ENCODE measurements at regions not wholly inside any gene's neighbourhood (a gene's known extent, or its start where the extent isn't known, plus 50 kb on each side); places are given as distances from the start of the nearest gene placed in this dataset.
"Not testable (repeated sequence)": the region's sequence is repeated elsewhere in the genome, so short reads cannot be mapped to it uniquely, and the experiment has no call there.

GRCh38 chr15:84393386-84393936, 157.9 kb downstream of the GOLGA6L4 start:
- H3K27me3 ChIP-seq (ENCODE audit: control insufficient read depth, insufficient read depth, low read length); H3K27ac Mint-ChIP-seq; H3K4me1 ChIP-seq (ENCODE audit: control insufficient read depth, insufficient read depth, low read length, poor library complexity, severe bottlenecking); H3K36me3 ChIP-seq (ENCODE audit: control insufficient read depth, insufficient read depth, low read length); H3K27ac ChIP-seq (ENCODE audit: insufficient read depth, low read length, poor library complexity, severe bottlenecking); H3K36me3 Mint-ChIP-seq; H3K9me3 ChIP-seq (ENCODE audit: control insufficient read depth in 2 of 2, low read length in 2 of 2); DNase-seq; H3K4me3 ChIP-seq (ENCODE audit: low read depth, low read length); H3K4me3 Mint-ChIP-seq; H3K9me3 Mint-ChIP-seq; H3K4me1 Mint-ChIP-seq; ATAC-seq (ENCODE audit: low read depth in 2 of 2): not testable (repeated sequence)
- peaks cover 14% of the 10 kb centered on the region for H3K27me3 Mint-ChIP-seq

- peaks cover 14% of the 10 kb centered on the region for H3K27me3 Mint-ChIP-seq
- not testable (repeated sequence) for H3K36me3 Mint-ChIP-seq; H3K9me3 ChIP-seq (ENCODE audit: control insufficient read depth in 2 of 2, low read length in 2 of 2); H3K36me3 ChIP-seq (ENCODE audit: control insufficient read depth, insufficient read depth, low read length); DNase-seq; H3K4me3 ChIP-seq (ENCODE audit: low read depth, low read length); H3K27ac Mint-ChIP-seq; ATAC-seq (ENCODE audit: low read depth in 2 of 2); H3K9me3 Mint-ChIP-seq; H3K27ac ChIP-seq (ENCODE audit: insufficient read depth, low read length, poor library complexity, severe bottlenecking); H3K4me1 ChIP-seq (ENCODE audit: control insufficient read depth, insufficient read depth, low read length, poor library complexity, severe bottlenecking); H3K27me3 ChIP-seq (ENCODE audit: control insufficient read depth, insufficient read depth, low read length); H3K4me3 Mint-ChIP-seq; H3K4me1 Mint-ChIP-seq
Observed at GRCh38 chr15:84393966-84394365, 158.4 kb downstream of the GOLGA6L4 start.

GRCh38 chr15:84395384-84395783, 159.8 kb downstream of the GOLGA6L4 start:
- not testable (repeated sequence) for H3K4me1 ChIP-seq (ENCODE audit: control insufficient read depth, insufficient read depth, low read length, poor library complexity, severe bottlenecking); H3K4me3 Mint-ChIP-seq; H3K27me3 ChIP-seq (ENCODE audit: control insufficient read depth, insufficient read depth, low read length); H3K9me3 ChIP-seq (ENCODE audit: control insufficient read depth in 2 of 2, low read length in 2 of 2); H3K4me1 Mint-ChIP-seq; H3K36me3 ChIP-seq (ENCODE audit: control insufficient read depth, insufficient read depth, low read length); H3K27ac Mint-ChIP-seq; H3K9me3 Mint-ChIP-seq; H3K27ac ChIP-seq (ENCODE audit: insufficient read depth, low read length, poor library complexity, severe bottlenecking); ATAC-seq (ENCODE audit: low read depth in 2 of 2); H3K4me3 ChIP-seq (ENCODE audit: low read depth, low read length); H3K36me3 Mint-ChIP-seq; DNase-seq
- H3K27me3 Mint-ChIP-seq = peaks cover 14% of the 10 kb centered on the region

GRCh38 chr15:84395881-84396280, 160.3 kb downstream of the GOLGA6L4 start:
- peaks cover 13% of the 10 kb centered on the region for H3K27me3 Mint-ChIP-seq
- DNase-seq; H3K4me1 Mint-ChIP-seq; H3K4me3 Mint-ChIP-seq; H3K27me3 ChIP-seq (ENCODE audit: control insufficient read depth, insufficient read depth, low read length); H3K36me3 ChIP-seq (ENCODE audit: control insufficient read depth, insufficient read depth, low read length); H3K9me3 ChIP-seq (ENCODE audit: control insufficient read depth in 2 of 2, low read length in 2 of 2); H3K27ac ChIP-seq (ENCODE audit: insufficient read depth, low read length, poor library complexity, severe bottlenecking); H3K27ac Mint-ChIP-seq; ATAC-seq (ENCODE audit: low read depth in 2 of 2); H3K4me3 ChIP-seq (ENCODE audit: low read depth, low read length); H3K4me1 ChIP-seq (ENCODE audit: control insufficient read depth, insufficient read depth, low read length, poor library complexity, severe bottlenecking); H3K36me3 Mint-ChIP-seq; H3K9me3 Mint-ChIP-seq: not testable (repeated sequence)

DNA sequence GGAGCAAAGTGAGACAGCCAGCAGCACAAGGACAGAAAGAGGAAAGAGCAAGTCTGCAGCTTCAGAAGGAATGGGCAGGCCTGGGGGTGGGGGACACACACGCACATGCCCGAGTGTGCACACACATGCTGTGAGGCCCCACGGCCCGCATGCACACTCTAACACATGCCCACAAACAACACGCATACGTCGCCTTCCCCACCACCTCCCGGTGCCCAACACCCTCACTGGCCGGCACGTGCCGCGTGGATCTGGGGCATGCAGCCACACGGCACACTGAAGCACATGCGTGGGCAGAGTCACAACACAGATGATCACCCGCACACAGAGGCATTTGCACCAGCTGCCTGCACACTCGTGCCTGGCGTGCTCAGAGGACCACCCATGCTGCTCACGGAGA, 161.5 kb downstream of the GOLGA6L4 start:
- not testable (repeated sequence) for H3K9me3 Mint-ChIP-seq; H3K4me1 Mint-ChIP-seq; DNase-seq; H3K27me3 ChIP-seq (ENCODE audit: control insufficient read depth, insufficient read depth, low read length); H3K4me3 ChIP-seq (ENCODE audit: low read depth, low read length); H3K4me3 Mint-ChIP-seq; H3K9me3 ChIP-seq (ENCODE audit: control insufficient read depth in 2 of 2, low read length in 2 of 2); H3K36me3 ChIP-seq (ENCODE audit: control insufficient read depth, insufficient read depth, low read length); ATAC-seq (ENCODE audit: low read depth in 2 of 2); H3K4me1 ChIP-seq (ENCODE audit: control insufficient read depth, insufficient read depth, low read length, poor library complexity, severe bottlenecking); H3K27me3 Mint-ChIP-seq; H3K27ac ChIP-seq (ENCODE audit: insufficient read depth, low read length, poor library complexity, severe bottlenecking); H3K36me3 Mint-ChIP-seq
- peak overlapping the region in 1 of 3 donors; percentile 9 for H3K27ac Mint-ChIP-seq

- not testable (repeated sequence) for DNase-seq; H3K27ac ChIP-seq (ENCODE audit: insufficient read depth, low read length, poor library complexity, severe bottlenecking); ATAC-seq (ENCODE audit: low read depth in 2 of 2); H3K9me3 ChIP-seq (ENCODE audit: control insufficient read depth in 2 of 2, low read length in 2 of 2); H3K27me3 Mint-ChIP-seq; H3K36me3 Mint-ChIP-seq; H3K27me3 ChIP-seq (ENCODE audit: control insufficient read depth, insufficient read depth, low read length); H3K36me3 ChIP-seq (ENCODE audit: control insufficient read depth, insufficient read depth, low read length); H3K4me1 ChIP-seq (ENCODE audit: control insufficient read depth, insufficient read depth, low read length, poor library complexity, severe bottlenecking); H3K4me3 Mint-ChIP-seq; H3K4me1 Mint-ChIP-seq; H3K4me3 ChIP-seq (ENCODE audit: low read depth, low read length); H3K9me3 Mint-ChIP-seq
- H3K27ac Mint-ChIP-seq = peak overlapping the region in 1 of 3 donors; percentile 33
Observed at GRCh38 chr15:84398087-84398486, 162.5 kb downstream of the GOLGA6L4 start.

DNA sequence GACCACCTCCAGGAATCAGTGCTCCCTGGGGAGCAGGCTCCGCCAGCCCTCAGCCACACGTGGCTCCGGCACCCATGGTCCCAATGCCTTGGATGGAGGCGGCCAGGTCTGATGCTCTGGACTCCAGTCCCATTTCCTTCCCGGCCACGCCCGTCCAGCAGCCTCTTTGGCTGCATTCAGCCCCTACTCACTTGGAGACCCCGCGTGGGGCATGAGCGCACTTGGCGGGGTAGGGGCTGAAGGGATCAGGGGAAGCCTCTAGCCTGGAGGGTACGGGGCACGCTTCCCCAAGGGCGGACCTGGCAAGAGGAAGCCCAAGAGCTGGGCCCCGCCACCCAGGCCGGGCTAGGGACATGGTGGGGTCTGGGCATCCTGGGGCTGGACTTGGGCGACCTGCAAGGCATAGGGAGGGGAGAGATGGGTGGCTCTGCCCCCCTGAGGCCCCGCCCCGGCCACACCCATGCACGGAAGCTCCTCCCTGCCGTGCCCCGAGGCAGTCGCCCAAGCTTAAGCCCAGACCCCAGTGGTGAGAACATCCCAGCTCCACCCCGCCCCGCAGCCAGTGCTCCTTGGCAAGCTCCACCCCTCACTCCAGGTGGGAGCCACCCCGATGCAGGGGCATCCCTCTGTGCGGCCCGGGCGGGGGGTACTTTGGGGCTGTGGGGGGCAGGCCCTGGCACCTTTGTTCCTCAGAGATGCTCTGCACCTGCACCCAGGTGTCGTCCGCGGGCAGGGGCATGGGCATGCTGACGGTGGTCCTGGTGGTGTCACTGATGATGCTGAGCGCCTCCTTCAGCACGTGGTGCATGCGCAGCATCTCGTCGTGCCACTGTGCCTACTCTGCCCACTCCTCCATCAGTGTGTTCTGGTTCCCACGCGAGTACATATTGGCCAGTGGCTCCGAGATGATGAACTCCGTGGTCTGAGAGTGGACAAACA, 163.5 kb downstream of the GOLGA6L4 start:
- Mint-ChIP-seq H3K27me3 (no peaks in the 10 kb centered on the region), H3K36me3 (no peaks in the 10 kb centered on the region), H3K27ac (no peak overlapping the region), H3K4me3 (no peak overlapping the region), H3K9me3 (no peaks in the 10 kb centered on the region), H3K4me1 (peaks cover 0 to 2% (median 0%) of the 10 kb centered on the region in 4 donors)
- H3K9me3 ChIP-seq (ENCODE audit: control insufficient read depth in 2 of 2, low read length in 2 of 2) = no peaks in the 10 kb centered on the region
- no peaks in the 10 kb centered on the region for H3K36me3 ChIP-seq (ENCODE audit: control insufficient read depth, insufficient read depth, low read length)
- H3K27me3 ChIP-seq (ENCODE audit: control insufficient read depth, insufficient read depth, low read length) = no peaks in the 10 kb centered on the region
- DNase-seq = no peak
- no peak for ATAC-seq (ENCODE audit: low read depth in 2 of 2)
- no peak overlapping the region for H3K27ac ChIP-seq (ENCODE audit: insufficient read depth, low read length, poor library complexity, severe bottlenecking)
- H3K4me3 ChIP-seq (ENCODE audit: low read depth, low read length) = no peak overlapping the region
- H3K4me1 ChIP-seq (ENCODE audit: control insufficient read depth, insufficient read depth, low read length, poor library complexity, severe bottlenecking) = no peaks in the 10 kb centered on the region

Data from CD4-positive, CD25-positive, alpha-beta regulatory T cell (primary cell).